HG03175 (cell line): ENCODE measurements at regions not wholly inside any gene's neighbourhood (a gene's known extent, or its start where the extent isn't known, plus 50 kb on each side); places are given as distances from the start of the nearest gene placed in this dataset.
"Not testable (repeated sequence)": the region's sequence is repeated elsewhere in the genome, so short reads cannot be mapped to it uniquely, and the experiment has no call there.

Source experiments
- ATAC-seq: cut with Tn5 transposase; IDR thresholded peaks from one replicate; pipeline ENCODE4 v1.9.1; 2021; ENCODE audit warnings: mild to moderate bottlenecking, moderate library complexity; ENCODE audit not compliant: unreplicated experiment

- ATAC-seq, result not testable (repeated sequence)
Measured at GRCh38 chr6:67804808-67805207, 830.3 kb upstream of the ADGRB3 start.

DNA sequence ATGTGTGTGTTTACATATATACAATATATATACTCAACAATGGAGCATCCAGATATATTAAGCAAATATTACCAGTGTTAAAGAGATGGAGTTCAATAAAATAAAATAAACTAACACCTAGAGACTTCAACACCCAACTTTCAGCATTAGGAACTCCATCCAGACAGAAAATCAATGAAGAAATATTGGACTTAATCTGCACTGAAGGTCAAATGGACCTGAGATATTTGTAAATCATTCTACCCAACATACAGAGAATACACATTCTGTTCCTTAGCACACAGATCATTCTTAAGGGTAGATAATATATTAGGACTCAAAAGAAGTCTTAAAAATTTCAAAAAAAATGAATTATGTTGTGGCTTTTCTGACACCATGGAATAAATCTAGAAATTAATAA lies 832.3 kb upstream of the ADGRB3 start:
- no peak for ATAC-seq

DNA sequence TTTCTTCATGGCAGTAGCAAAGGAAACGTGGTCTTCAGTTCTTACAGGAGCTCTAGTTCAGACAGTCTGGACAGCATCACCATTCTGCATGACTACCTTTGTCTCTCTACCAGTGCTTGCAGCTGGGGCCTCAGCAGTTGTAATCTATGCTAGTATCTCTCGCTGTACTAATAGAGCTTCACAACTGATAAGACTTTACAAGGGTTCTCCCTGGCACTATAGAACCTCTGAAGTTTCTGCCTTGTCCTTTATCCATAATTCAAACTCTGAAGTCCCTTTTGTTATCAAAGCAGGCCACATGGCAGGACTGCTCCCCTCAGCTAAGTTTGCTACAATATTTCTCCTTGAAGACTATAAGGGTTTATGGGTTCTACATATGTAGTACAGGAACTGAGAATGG lies 842.1 kb upstream of the ADGRB3 start:
- ATAC-seq, result no peak

DNA sequence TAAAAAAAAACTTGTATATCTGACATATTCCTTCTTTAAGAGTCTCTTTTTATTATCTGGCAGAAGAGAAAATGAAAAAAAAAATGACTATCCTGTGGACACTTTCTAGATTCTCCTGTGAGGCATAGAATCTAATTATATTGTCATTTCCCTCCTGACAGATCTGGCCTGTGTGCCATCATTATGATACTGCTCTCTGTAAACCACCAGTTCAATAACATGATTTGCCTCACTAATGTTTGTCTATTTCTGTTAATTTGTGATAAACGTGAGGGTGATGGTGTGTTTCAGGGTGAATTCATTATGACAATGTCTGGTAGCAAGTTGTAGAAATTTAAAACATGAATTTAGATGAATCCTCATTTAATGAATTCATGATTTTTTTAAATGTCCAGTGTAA lies 844.5 kb upstream of the ADGRB3 start:
- ATAC-seq, result no peak

DNA sequence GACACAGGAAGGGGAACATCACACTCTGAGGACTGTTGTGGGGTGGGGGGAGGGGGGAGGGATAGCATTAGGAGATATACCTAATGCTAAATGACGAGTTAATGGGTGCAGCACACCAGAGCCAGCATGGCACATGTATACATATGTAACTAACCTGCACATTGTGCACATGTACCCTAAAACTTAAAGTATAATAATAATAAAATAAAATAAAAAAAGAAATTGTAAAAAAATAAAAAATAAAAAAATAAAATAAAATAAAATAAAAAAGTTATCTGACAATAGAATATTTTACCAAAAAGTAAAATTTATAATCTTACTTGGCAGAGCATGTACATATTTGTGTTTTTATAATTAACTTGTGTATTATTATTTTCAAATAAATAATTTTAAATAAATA lies 848.0 kb upstream of the ADGRB3 start:
- ATAC-seq, result not testable (repeated sequence)

- ATAC-seq, result no peak
Measured at GRCh38 chr6:67779876-67780275, 855.2 kb upstream of the ADGRB3 start.

DNA sequence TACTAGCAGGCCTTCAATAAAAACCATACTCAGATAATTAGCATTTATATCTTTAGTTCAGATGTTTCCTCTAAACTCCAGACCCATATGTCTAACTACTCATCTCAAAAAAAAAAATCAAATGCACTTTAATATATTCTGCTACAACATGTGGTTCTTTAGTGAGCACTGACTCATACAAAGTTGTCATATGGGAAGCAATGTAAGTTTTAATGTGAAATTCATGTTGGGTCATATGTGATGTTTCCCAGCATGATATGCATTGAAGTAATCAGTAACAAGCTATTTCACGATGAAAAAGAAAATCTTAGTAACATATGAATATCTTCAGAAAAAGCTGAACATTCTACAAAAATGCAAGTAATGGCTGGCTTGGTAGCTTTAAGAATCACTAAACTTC lies 859.7 kb upstream of the ADGRB3 start:
- ATAC-seq, result no peak

GRCh38 chr6:67768972-67769371 lies 866.1 kb upstream of the ADGRB3 start:
- ATAC-seq, result peak; percentile 70

DNA sequence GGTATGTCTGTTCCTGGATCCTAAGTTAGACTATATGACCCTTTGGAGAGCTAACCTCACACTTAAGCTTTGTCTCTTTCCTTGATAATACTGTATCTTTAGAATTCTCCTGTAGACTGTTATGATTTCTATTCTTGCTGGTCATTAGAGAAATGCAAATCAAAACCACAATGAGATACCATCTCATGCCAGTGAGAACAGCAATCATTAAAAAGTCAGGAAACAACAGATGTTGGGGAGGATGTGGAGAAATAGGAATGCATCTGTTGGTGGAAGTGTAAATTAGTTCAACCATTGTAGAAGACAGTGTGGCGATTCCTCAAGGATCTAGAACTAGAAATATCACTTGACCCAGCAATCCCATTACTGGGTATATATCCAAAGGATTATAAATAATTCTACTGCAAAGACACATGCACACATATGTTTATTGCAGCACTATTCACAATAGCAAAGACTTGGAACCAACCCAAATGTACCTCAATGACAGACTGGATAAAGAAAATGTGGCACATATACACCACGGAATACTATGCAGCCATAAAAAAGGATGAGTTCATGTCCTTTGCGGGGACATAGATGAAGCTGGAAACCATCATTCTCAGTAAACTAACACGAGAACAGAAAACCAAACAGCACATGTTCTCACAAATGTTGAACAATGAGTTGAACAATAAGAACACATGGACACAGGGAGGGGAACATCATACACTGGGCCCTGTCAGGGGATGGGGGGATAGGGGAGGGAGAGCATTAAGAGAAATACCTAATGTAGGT lies 867.8 kb upstream of the ADGRB3 start:
- not testable (repeated sequence) for ATAC-seq

GRCh38 chr6:67766057-67766456 lies 869.0 kb upstream of the ADGRB3 start:
- ATAC-seq, result no peak

DNA sequence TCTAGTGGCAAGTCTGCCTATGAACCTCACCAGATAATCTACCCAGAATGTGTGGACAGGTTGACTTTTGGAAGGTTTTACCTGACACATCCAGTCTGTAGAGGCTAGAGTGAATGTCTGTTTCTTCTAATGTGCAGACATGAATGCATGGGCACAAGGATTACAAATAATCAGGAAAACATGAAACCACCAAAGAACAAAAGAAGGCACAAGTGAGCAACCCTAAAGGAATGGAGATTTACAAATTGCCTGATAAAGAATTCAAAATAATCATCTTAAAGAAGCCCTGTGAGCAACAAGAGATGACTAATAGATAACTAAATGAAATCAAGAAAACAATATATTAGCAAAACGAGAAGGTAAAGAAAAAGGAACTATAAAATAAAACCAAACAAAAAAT lies 876.1 kb upstream of the ADGRB3 start:
- ATAC-seq, result no peak

- ATAC-seq, result no peak
Measured at GRCh38 chr6:67757465-67758033, 877.5 kb upstream of the ADGRB3 start.

- ATAC-seq, result no peak
Measured at GRCh38 chr6:67748521-67748920, 886.6 kb upstream of the ADGRB3 start.

- no peak for ATAC-seq
Measured at GRCh38 chr6:67736816-67737215, 898.3 kb upstream of the ADGRB3 start.

DNA sequence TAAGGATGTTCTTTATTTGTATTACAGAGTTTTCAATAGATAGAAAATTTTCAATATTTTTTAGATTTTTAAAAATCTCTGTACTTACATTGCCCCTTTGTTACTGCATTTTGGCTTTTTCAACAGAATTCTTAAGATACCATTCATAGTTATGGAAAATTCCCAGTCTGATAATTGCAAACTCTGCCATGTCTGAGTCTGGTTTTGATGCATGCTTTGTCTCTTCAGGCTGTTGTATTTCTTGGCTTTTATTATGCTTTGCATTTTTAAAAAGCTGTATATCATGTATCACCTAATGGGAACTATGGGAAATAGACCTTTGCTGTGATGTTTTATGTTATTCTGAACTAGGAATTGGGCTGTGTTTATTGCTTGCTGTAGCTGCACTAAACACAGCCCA lies 898.9 kb upstream of the ADGRB3 start:
- no peak for ATAC-seq

- no peak for ATAC-seq
Measured at GRCh38 chr6:67735623-67736022, 899.5 kb upstream of the ADGRB3 start.

DNA sequence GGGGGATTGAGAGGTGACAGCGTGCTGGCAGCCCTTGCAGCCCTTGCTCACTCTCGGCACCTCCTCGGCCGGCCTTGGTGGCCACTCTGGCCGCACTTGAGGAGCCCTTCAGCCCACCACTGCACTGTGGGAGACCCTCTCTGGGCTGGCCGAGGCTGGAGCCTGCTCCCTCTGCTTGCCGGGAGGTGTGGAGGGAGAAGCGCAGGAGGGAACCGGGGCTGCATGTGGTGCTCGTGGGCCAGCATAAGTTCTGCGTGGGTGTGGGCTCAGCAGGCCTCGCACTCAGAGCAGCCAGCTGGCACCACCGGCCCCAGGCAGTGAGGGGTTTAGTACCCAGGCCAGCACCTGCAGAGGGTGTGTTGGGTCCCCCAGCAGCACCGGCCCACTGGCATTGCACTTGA lies 912.2 kb upstream of the ADGRB3 start:
- ATAC-seq, result no peak

GRCh38 chr6:67717281-67717680 lies 917.8 kb upstream of the ADGRB3 start:
- ATAC-seq, result no peak

- ATAC-seq, result no peak
Measured at GRCh38 chr6:67706388-67706787, 928.7 kb upstream of the ADGRB3 start.

DNA sequence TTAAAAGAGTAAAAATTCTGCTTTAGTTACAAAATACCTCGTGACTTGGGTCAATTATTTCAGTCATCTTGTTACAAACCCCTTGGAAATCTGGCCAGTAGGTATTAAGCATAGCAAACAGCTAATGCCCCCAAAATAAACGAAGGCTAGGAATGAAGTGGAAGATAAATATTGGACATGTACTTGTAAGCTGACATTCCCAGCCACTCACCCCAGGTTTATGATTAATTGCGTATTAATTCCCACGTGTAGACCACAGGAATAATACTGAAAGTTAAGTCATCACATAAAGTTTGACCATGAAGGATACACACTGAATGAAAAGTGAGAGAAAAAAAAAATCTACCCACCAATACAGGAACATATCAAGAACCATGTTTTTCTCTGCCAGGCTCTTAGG lies 936.5 kb upstream of the ADGRB3 start:
- no peak for ATAC-seq

DNA sequence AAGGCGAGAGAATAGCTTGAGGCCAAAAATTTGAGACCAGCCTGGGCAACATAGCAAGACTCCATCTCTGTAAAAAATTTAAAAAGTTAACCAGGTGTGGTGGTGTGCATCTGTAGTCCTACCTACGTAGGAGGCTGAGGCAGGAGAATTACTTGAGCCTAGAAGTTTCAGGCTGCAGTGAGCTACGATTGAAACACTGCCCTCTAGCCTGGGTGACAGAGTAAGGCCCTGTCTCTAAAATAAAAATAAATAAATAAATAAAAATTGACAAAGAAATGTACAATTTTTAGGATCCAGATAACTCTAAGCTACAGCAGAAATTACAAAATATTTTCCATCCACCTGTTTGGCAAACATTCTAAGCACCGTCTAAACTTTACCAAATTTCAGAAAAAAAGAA lies 941.0 kb upstream of the ADGRB3 start:
- no peak for ATAC-seq

DNA sequence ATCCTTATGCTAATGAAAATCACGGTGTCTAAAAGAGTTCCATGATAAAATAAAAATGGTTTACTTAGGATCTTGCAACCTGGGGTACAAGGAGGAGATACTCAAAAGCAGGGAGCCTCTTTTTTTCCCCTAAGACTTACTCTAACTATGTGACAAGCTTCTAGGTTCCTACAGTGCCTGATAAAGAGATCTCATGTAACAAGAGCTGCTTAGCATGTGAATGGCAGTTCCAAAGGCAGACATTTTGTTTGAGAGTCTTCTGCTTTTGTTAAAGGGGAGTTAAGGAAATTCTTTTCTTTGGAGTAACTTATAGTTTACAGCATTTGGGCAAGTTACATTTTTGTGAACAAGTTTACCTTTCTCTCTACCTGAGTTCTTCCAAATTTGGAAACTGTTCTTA lies 945.8 kb upstream of the ADGRB3 start:
- ATAC-seq, result no peak

DNA sequence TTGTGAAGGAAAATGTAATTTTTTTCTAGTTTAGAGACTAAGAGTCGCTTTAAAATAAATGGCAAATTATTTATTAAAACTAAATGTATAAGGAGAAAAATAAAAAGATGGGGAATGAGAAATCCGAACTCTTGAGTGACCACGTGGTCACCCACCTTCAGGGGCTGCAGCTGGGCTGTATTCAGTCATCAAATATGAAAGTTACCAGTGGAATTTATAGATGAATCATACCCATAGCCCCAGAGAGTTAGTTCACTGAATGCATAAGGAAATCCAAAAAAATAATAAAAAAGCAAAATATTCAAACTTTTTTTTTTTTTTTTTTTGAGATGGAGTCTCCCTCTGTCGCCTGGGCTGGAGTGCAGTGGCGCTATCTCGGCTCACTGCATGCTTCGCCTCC lies 947.7 kb upstream of the ADGRB3 start:
- no peak for ATAC-seq
